ENCODE measurements at regions not wholly inside any gene's neighbourhood (a gene's known extent, or its start where the extent isn't known, plus 50 kb on each side); places are given as distances from the start of the nearest gene placed in this dataset.

DNA sequence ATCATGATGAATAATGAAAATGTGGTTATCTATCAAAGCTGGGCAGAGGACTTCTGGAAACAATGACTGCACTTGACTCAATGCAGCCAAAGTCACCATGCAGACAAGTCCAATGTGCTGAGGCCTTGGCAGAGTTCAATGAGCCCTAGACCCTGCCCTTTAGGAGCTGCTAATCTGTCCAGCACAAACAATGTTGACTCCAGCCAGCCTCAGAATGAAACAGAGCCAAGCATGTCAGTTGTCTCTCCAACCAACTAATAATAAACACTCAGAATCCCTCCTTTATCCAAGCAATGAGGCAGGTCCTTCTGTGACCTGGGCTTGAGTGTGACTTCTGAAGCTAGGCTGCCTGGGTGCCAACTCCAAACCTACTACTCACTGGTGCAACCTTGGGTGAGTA lies 270.6 kb downstream of the BCL11A start:
- Histone ChIP-seq H3K27ac (ENCODE audit: low read length in 2 of 2) (no peak overlapping the region), H3K4me2 (replicated peaks; ENCODE audit: low read depth, low read length, poor library complexity, severe bottlenecking) (no peak overlapping the region), H3K27me3 (replicated peaks in 1 of 4; ENCODE audit: control extremely low read depth in 1 of 4, control insufficient read depth in 3 of 4, insufficient read depth in 4 of 4, low read length in 3 of 4) (no peaks in the 10 kb centered on the region), H3K4me3 (ENCODE audit: control extremely low read depth in 1 of 5, extremely low read depth in 1 of 5, insufficient read depth in 1 of 5, low read depth in 2 of 5, low read length in 4 of 5) (no peak overlapping the region), H2AFZ (ENCODE audit: insufficient read depth, low read depth, low read length, poor library complexity, severe bottlenecking) (peak overlapping the region; percentile 31), H3K4me1 (ENCODE audit: control insufficient read depth in 2 of 2, insufficient read depth in 2 of 2, low read length in 2 of 2) (peaks cover 5 to 9% of the 10 kb centered on the region in 2 donors), H3K36me3 (replicated peaks in 1 of 2; ENCODE audit: control extremely low read depth in 1 of 2, control insufficient read depth in 1 of 2, extremely low read depth in 1 of 2, insufficient read depth in 2 of 2, low read length in 1 of 2) (no peaks in the 10 kb centered on the region), H3K9ac (ENCODE audit: low read length) (no peak overlapping the region), H3K9me3 (ENCODE audit: control extremely low read depth in 1 of 3, control insufficient read depth in 2 of 3, insufficient read depth in 1 of 3, low read length in 2 of 3) (peaks cover 0 to 4% (median 0%) of the 10 kb centered on the region in 3 donors), H4K20me1 (ENCODE audit: control insufficient read depth, insufficient read depth, low read length, poor library complexity, severe bottlenecking) (no peaks in the 10 kb centered on the region), H3K79me2 (ENCODE audit: control insufficient read depth, insufficient read depth, low read length) (no peaks in the 10 kb centered on the region)
- no peak overlapping the region for H3K27ac Mint-ChIP-seq
- DNase-seq (no peak), ATAC-seq (ENCODE audit: low read depth) (no peak)
- TF ChIP-seq EZH2 (IDR thresholded peaks at IDR 0.05; ENCODE audit: borderline replicate concordance, insufficient read depth, low read depth, low read length, poor library complexity, severe bottlenecking) (no peak), CTCF (IDR thresholded peaks at IDR 0.05) (no peak)
- H3K9me3 Mint-ChIP-seq (ENCODE audit: insufficient read depth) = no peaks in the 10 kb centered on the region
- ChIA-PET POLR2A (interaction anchor here (0.5 kb wide), 1 partner anchor 258 kb away, joined by 3 read pairs; no protein-coding TSS in a partner anchor), CTCF (no interaction called here)
- no peaks in the 10 kb centered on the region for H3K27me3 Mint-ChIP-seq
- peaks cover 13% of the 10 kb centered on the region for H3K4me1 Mint-ChIP-seq
- no peak overlapping the region for H3K4me3 Mint-ChIP-seq
- intact Hi-C loops (cut with micrococcal nuclease) = no loop called here

DNA sequence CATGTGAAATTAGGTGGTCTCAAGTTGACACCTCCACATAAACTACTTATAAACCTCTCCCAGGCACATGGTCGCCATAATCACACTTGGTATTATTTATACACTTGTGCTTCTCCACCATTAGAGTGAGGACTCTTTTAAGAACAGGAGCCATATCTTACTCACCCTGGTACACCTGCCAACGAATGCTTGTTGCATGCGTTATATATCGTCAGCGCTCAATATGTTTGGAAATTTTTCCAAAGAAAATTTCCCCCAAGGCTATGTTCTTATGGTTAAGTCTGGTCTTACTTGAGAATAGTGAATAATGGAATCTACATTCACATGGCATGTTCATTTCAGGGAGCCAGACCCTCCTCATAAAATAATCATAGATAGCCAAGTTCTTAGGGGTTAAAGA lies 271.7 kb downstream of the BCL11A start:
- H3K4me2 ChIP-seq (replicated peaks; ENCODE audit: low read depth, low read length, poor library complexity, severe bottlenecking) = no peak overlapping the region
- 100% methylated on average over 1 of the region's 5 CpGs for WGBS (ENCODE audit: insufficient coverage)
- H3K9me3 Mint-ChIP-seq (ENCODE audit: insufficient read depth) = no peaks in the 10 kb centered on the region

More for the DNA sequence above, 271.7 kb downstream of the BCL11A start:
- ATAC-seq (ENCODE audit: low read depth) = no peak
- Histone ChIP-seq H3K4me3 (ENCODE audit: control extremely low read depth in 1 of 5, extremely low read depth in 1 of 5, insufficient read depth in 1 of 5, low read depth in 2 of 5, low read length in 4 of 5) (no peak overlapping the region), H3K79me2 (ENCODE audit: control insufficient read depth, insufficient read depth, low read length) (no peaks in the 10 kb centered on the region), H3K4me1 (ENCODE audit: control insufficient read depth in 2 of 2, insufficient read depth in 2 of 2, low read length in 2 of 2) (peaks cover 5 to 9% of the 10 kb centered on the region in 2 donors), H3K36me3 (replicated peaks in 1 of 2; ENCODE audit: control extremely low read depth in 1 of 2, control insufficient read depth in 1 of 2, extremely low read depth in 1 of 2, insufficient read depth in 2 of 2, low read length in 1 of 2) (no peaks in the 10 kb centered on the region), H3K9me3 (ENCODE audit: control extremely low read depth in 1 of 3, control insufficient read depth in 2 of 3, insufficient read depth in 1 of 3, low read length in 2 of 3) (peaks cover 0 to 4% (median 0%) of the 10 kb centered on the region in 3 donors), H4K20me1 (ENCODE audit: control insufficient read depth, insufficient read depth, low read length, poor library complexity, severe bottlenecking) (no peaks in the 10 kb centered on the region), H3K27me3 (replicated peaks in 1 of 4; ENCODE audit: control extremely low read depth in 1 of 4, control insufficient read depth in 3 of 4, insufficient read depth in 4 of 4, low read length in 3 of 4) (no peaks in the 10 kb centered on the region), H3K9ac (ENCODE audit: low read length) (no peak overlapping the region), H3K27ac (ENCODE audit: low read length in 2 of 2) (no peak overlapping the region), H2AFZ (ENCODE audit: insufficient read depth, low read depth, low read length, poor library complexity, severe bottlenecking) (no peak overlapping the region)
- intact Hi-C loops (cut with micrococcal nuclease) = no loop called here
- no peak overlapping the region for H3K4me3 Mint-ChIP-seq
- POLR2A ChIA-PET = no interaction called here
- no peaks in the 10 kb centered on the region for H3K27me3 Mint-ChIP-seq
- TF ChIP-seq CTCF (IDR thresholded peaks at IDR 0.05) = no peak
- TF ChIP-seq EZH2 (IDR thresholded peaks at IDR 0.05; ENCODE audit: borderline replicate concordance, insufficient read depth, low read depth, low read length, poor library complexity, severe bottlenecking) = no peak
- DNase-seq = no peak
- H3K27ac Mint-ChIP-seq = no peak overlapping the region
- CTCF ChIA-PET = no interaction called here
- peaks cover 13% of the 10 kb centered on the region for H3K4me1 Mint-ChIP-seq
